Stomach (tissue), 4 donors: ENCODE measurements at regions not wholly inside any gene's neighbourhood (a gene's known extent, or its start where the extent isn't known, plus 50 kb on each side); places are given as distances from the start of the nearest gene placed in this dataset.

Experiments
- EP300 ChIP-seq: sonication (generic); formaldehyde crosslinking; IDR thresholded peaks from one replicate; pipeline ENCODE4 v1.6.1; 2017; ENCODE audit warnings: antibody characterized with exemption
- POLR2A ChIP-seq, 4 donors: fragments of 450-650 bp; IDR thresholded peaks; one replicate each; pipeline ENCODE4 v1.6.1; 2016; ENCODE audit warnings: antibody characterized with exemption in 4 of 4, control low read depth in 2 of 4, mild to moderate bottlenecking in 1 of 4, moderate library complexity in 1 of 4
- POLR2AphosphoS5 ChIP-seq, 3 donors: sonication (generic); formaldehyde crosslinking; IDR thresholded peaks; one replicate each; pipeline ENCODE4 v1.6.1; 2016; ENCODE audit warnings: antibody characterized with exemption in 3 of 3
- TF ChIP-seq, protein P1 (sequence below), 7 experiments: fragments of 450-650 bp in 4 of 7; fragments of 200-600 bp in 3 of 7; sonication (generic) in 3 of 7; IDR thresholded peaks; one replicate each; pipeline ENCODE4 v1.5.1; 2016 to 2019; ENCODE audit warnings: antibody characterized with exemption in 7 of 7, control low read depth in 2 of 7, mild to moderate bottlenecking in 1 of 7

- TF ChIP-seq, protein P1, sequence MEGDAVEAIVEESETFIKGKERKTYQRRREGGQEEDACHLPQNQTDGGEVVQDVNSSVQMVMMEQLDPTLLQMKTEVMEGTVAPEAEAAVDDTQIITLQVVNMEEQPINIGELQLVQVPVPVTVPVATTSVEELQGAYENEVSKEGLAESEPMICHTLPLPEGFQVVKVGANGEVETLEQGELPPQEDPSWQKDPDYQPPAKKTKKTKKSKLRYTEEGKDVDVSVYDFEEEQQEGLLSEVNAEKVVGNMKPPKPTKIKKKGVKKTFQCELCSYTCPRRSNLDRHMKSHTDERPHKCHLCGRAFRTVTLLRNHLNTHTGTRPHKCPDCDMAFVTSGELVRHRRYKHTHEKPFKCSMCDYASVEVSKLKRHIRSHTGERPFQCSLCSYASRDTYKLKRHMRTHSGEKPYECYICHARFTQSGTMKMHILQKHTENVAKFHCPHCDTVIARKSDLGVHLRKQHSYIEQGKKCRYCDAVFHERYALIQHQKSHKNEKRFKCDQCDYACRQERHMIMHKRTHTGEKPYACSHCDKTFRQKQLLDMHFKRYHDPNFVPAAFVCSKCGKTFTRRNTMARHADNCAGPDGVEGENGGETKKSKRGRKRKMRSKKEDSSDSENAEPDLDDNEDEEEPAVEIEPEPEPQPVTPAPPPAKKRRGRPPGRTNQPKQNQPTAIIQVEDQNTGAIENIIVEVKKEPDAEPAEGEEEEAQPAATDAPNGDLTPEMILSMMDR (IDR thresholded peaks at IDR 0.05): no peak
- no peak for TF ChIP-seq POLR2A (IDR thresholded peaks at IDR 0.05)
- TF ChIP-seq POLR2AphosphoS5 (IDR thresholded peaks at IDR 0.05): no peak
- no peak for TF ChIP-seq EP300
Measured at GRCh38 chrX:124680287-124680686, 333.9 kb downstream of the SH2D1A start.
